ENCODE measurements at regions not wholly inside any gene's neighbourhood (a gene's known extent, or its start where the extent isn't known, plus 50 kb on each side); places are given as distances from the start of the nearest gene placed in this dataset.

DNA sequence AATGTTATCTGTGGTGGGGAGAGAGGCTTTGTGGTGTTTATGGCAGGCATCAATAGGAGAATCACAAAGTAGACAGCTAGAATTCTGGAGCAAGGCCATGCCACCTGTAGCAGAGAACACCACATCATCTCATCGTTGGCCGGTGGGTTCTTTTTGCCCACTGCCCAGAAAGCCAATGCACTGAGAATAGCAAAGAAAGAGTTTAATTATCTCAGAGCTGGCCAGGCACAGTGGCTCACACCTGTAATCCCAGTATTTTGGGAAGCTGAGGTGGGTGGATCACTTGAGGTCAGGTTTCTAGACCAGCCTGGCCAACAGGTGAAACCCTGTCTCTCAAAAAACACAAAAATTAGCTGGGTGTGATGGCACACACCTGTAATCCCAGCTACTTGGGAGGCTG, 99.2 kb upstream of the COG2 start:
- no peak for TF ChIP-seq GATA3 (IDR thresholded peaks at IDR 0.05; ENCODE audit: low read depth, low read length)
- TF ChIP-seq GATA2 (IDR thresholded peaks at IDR 0.05; ENCODE audit: low read depth, low read length) = no peak

DNA sequence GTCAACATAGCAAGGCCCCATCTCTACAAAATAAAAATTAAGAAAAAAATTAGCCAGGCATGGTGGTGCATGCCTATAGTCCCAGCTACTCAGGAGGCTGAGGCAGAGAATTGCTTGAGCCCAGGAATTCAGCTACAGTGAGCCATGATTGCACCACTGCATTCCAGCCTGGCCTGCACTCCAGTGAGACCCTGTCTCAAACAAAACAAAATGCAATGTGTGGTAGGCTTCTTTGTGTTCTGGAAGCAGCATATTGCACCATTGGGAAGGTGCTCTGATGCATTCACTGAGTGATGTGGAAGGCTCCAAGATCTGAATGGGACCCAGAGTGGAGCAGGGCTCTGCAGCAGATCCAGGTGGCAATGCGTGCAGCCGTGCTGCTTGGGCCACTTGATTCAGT, 99.6 kb upstream of the COG2 start:
- TF ChIP-seq GATA2 (IDR thresholded peaks at IDR 0.05; ENCODE audit: low read depth, low read length) (no peak), GATA3 (IDR thresholded peaks at IDR 0.05; ENCODE audit: low read depth, low read length) (no peak)

DNA sequence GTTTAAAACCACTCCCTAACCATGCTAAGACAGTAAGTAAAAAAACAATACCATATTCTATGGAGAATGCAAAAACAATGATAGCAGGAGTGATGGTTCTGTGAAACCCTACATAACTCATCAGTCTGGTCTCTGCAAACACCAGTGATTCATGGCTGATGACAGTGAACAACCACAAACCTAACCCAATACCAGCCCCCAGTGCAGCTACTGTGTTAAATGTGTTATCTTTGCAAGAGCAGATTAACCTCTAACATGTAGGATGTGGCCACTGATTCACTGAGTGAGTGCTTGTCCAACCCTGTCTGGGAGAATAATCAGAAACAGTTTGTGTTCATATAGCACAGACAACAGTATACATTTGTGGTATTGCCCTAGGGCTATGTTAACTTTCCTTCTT, 100.2 kb upstream of the COG2 start:
- TF ChIP-seq GATA2 (IDR thresholded peaks at IDR 0.05; ENCODE audit: low read depth, low read length) (no peak), GATA3 (IDR thresholded peaks at IDR 0.05; ENCODE audit: low read depth, low read length) (no peak)

DNA sequence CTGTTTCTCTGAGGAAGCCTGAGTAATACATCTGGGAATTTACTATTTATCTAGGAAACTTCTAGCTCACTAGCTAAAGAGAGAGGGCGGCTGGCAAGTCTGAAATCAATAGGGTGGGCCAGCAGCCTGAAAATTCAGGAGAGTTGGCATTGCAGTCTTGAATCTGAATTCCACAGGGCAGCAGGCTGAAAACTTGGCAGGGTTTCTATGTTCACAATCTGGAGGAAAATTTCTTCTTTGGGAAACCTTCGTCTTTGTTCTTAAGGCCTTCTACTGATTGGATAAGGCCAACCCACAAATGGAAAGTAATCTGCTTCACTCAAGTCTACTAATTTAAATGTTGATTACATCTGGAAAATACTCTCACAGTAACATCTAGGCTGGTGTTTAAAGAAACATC, 101.0 kb upstream of the COG2 start:
- no peak for TF ChIP-seq GATA2 (IDR thresholded peaks at IDR 0.05; ENCODE audit: low read depth, low read length)
- no peak for TF ChIP-seq GATA3 (IDR thresholded peaks at IDR 0.05; ENCODE audit: low read depth, low read length)

DNA sequence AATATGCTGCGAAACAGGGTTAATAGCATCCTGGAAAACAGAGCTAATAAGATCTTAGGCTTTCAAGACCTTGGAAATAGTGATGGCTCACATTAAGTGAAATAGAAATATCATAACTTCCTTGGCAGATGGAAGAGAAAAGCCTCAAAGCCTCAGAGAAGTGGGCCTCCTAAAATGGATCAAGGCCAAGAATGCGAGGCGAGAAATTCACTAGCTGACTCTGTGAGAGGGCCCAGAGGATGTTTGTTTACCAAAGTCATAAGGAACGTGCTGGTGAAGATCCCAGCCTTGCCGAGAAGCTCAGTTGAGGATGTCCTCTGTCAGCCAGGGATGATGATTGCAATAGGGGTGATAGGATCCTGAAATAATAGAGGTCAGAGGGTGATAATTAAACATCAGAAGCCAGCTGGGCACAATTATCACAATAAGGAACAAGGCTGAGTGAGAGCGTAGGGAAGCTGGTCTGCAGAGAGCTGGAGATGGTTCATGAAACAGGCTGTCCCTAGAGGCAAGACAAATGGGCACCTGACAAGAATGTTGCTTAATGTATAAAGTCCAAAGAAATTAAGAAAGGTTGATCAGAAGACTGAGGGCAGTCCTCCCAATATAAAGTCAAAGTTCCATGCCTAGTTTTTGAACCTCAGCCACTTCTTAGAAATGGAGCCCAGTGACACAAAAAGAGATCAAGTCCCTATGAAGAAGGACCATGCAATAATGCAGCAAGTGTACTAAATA, 101.7 kb upstream of the COG2 start:
- TF ChIP-seq GATA3 (IDR thresholded peaks at IDR 0.05; ENCODE audit: low read depth, low read length) (no peak), GATA2 (IDR thresholded peaks at IDR 0.05; ENCODE audit: low read depth, low read length) (no peak)

DNA sequence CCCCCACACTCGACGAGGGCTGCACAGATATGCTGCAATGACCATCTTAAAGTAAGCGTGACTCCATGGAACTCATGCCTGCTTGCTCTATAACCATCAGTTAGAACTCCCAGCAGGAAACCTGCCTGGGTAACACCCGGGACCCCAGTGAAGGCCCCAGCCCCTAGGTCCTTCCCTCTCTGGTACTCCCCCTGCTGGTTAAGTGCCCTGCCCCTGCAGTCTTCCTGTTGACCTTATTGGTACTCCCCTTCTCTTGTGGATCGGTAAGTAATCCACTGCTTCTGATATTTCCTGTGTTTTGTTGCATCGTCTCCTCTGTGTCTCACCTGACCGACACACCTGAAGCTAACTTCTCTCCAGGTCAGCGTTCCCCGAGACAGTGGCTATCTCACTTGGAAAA, 104.8 kb upstream of the COG2 start:
- no peak for TF ChIP-seq GATA2 (IDR thresholded peaks at IDR 0.05; ENCODE audit: low read depth, low read length)
- no peak for TF ChIP-seq GATA3 (IDR thresholded peaks at IDR 0.05; ENCODE audit: low read depth, low read length)

DNA sequence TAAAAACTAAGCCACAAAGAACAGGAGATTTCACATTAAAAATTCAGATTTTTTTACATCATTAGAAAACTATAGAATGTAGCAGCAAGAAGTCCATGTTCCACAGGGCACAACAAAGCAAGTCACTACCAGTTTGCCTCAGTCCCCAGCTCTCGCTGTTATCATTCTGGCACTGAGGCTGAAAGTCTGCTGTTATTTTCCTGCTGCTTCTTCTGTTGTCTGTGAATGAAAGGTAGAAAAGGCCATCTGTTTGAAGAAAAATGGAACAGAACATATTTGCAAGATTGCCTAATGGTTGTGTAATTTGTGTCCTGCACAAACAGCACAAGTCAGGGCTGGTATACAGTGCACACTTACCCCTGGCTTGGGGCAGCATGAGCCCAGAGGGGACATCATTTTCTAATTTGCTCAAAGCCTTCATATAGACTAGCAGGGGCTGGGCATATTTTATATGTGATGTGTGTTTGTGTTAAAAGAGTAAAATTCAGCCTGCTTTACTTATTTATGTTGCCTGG, 105.6 kb upstream of the COG2 start:
- TF ChIP-seq GATA2 (IDR thresholded peaks at IDR 0.05; ENCODE audit: low read depth, low read length) (no peak), GATA3 (IDR thresholded peaks at IDR 0.05; ENCODE audit: low read depth, low read length) (no peak)

DNA sequence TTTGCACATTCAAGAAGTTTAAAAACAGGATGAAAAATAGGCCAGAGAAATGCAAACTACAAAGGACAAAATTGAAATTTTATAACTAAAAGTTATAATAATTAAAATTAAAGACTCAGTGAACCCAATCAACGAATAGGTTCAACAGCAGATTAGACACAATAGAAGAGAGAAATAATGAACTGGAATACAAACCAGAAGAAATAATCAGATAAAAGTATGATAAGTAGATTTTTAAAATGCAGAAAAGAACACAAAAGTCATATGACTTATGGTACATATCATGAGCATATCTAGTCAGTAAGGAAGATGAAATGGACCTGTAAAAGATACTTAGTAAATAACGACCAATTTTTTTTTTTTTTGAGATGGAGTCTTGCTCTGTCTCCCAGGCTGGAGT, 108.1 kb upstream of the COG2 start:
- TF ChIP-seq GATA2 (IDR thresholded peaks at IDR 0.05; ENCODE audit: low read depth, low read length) = no peak
- no peak for TF ChIP-seq GATA3 (IDR thresholded peaks at IDR 0.05; ENCODE audit: low read depth, low read length)

DNA sequence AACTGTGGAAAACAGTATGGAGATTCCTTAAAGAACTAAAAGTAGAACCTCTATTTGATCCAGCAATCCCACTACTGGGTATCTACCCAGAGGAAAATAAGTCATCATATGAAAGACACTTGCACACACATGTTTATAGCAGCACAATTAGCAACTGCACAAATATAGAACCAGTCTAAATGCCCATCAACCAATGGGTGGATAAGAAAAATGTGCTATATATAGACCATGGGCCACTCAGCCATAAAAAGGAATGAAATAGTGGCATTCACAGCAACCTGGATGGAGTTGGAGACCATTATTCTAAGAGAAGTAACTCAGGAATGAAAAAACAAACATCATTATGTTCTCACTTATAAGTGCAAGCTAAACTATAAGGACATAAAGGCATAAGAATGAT, 105.0 kb upstream of the PGBD5 start:
- TF ChIP-seq GATA3 (IDR thresholded peaks at IDR 0.05; ENCODE audit: low read depth, low read length) (no peak), GATA2 (IDR thresholded peaks at IDR 0.05; ENCODE audit: low read depth, low read length) (no peak)

DNA sequence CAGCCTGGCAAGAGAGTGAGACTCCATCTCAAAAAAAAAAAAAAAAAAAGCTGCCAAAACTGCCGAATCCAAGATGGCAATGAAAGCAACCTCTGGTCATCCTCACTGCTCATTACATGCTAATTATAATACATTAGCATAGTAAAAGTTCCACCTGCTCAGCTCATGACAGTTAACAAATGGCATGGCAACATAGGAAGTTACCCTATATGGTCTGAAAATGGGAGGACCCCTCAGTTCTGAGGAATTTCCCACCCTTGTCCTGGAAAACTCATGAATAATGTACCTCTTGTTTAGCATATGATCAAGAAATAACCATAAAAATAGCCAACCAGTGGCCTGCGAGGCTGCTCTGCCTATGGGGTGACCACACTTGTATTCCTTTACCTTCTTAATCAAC, 93.1 kb upstream of the PGBD5 start:
- TF ChIP-seq GATA2 (IDR thresholded peaks at IDR 0.05; ENCODE audit: low read depth, low read length) (no peak), GATA3 (IDR thresholded peaks at IDR 0.05; ENCODE audit: low read depth, low read length) (no peak)

DNA sequence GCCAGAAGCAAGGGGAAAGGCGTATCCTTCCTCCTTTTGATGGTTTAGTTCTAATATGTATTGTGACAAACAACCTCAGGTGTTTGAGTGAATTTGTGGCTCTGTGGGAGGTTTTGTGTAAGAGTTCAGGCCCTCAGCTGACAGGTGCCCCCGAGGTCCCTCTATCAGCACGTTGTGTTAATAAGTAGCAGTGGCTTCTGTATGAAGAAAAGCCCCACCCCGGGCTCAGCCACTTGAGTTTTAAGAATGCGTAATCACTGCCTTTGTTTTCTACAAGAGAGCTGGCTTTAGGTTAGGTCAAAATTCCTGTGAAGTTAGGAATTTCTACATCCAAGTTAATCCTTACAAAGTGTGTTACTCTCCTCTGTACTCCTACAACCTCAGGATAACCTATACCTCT, 92.4 kb upstream of the PGBD5 start:
- TF ChIP-seq GATA2 (IDR thresholded peaks at IDR 0.05; ENCODE audit: low read depth, low read length) (no peak), GATA3 (IDR thresholded peaks at IDR 0.05; ENCODE audit: low read depth, low read length) (no peak)

DNA sequence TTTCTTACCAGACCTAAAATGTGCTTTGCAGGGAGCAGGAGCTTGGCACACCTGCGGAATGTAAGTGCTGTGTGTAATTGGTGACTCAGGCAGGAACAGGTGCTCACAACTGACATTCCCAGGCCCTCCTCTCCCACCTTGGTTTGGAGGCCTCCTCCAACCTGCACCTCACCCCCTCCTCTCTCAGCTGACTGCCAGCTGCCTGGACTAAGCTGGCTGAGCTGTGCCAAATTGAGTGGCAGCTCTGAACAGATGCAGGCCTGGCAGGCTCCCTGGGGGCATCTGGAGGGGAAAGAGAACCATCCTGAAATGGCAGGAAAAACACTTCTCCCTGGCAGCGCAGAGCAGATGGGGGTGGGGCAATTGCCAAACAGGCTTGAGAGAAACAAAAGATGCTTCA, 91.7 kb upstream of the PGBD5 start:
- TF ChIP-seq GATA2 (IDR thresholded peaks at IDR 0.05; ENCODE audit: low read depth, low read length) = peak; percentile 33; the same call in 1 of the 2 replicates
- no peak for TF ChIP-seq GATA3 (IDR thresholded peaks at IDR 0.05; ENCODE audit: low read depth, low read length)

DNA sequence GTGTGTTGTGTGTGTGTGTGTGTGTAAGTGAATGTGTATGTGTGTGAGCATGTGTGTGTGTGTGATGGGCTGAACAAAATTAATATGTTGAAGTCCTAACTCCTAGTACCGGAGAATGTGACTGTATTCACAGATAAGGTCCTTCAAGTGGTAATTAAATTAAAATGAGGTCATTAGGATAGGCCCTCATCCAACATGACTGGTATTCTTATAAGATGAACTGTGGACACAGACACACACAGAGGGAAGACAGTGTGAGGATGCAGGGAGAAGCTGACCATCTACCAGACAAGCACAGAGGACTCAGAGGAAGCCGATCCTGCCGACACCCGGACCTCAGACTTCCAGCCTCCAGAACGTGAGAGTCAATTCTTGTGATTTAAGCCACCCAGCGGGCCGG, 91.2 kb upstream of the PGBD5 start:
- no peak for TF ChIP-seq GATA3 (IDR thresholded peaks at IDR 0.05; ENCODE audit: low read depth, low read length)
- TF ChIP-seq GATA2 (IDR thresholded peaks at IDR 0.05; ENCODE audit: low read depth, low read length) = no peak

DNA sequence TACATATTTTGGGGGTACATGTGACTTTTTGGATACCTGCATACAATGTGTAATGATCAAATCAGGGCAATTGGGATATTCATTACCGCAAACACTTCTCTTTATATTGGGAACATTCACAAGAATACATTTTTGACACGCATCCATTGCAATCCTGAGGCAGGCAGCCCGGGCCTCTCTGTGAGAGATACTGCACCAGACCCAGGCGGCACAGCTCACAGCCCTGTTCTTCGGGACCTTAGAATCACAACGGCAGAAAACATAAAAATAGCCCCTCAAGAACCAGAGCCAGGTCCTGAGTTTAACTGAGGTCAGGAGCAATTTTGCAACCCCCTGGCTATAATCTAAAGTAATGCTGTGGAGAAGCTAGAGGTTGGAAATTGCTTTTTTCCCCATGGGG, 90.8 kb upstream of the PGBD5 start:
- TF ChIP-seq GATA3 (IDR thresholded peaks at IDR 0.05; ENCODE audit: low read depth, low read length) (no peak), GATA2 (IDR thresholded peaks at IDR 0.05; ENCODE audit: low read depth, low read length) (no peak)

DNA sequence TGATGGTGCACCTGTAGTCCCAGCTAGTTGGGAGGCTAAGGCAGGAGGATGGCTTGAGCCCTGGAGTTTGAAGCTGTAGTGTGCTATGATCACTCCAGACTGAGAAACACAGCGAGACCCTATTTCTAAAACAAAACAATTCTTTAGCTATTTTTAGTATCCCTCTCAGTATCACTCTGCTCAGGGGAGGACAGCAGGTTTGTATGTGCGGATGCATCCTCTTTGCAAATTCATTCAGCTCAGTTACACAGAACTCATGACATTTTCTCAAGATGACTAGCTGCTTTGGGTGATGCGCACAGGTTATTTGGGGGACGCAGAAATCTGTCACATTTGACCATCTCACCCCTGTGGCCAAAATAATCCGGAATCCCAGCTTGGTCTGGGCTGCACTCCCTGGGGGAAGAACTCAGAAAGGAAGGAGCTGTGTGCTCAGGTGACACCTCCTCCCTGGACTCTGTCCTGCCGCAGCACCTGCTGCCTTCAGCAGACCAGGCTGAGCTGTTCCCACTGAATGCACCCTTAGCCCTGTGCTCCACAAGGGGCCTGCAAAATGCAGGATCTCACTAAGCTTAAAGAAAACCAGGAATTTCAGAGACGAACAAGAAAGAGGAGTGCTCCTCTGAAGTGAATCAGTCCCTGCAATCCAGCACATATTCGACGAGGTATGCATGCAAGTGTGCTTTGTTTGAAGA, 89.5 kb upstream of the PGBD5 start:
- TF ChIP-seq GATA2 (IDR thresholded peaks at IDR 0.05; ENCODE audit: low read depth, low read length) (no peak), GATA3 (IDR thresholded peaks at IDR 0.05; ENCODE audit: low read depth, low read length) (no peak)

All from SH-SY5Y (cell line).